DND-41 (cell line): ENCODE measurements at regions not wholly inside any gene's neighbourhood (a gene's known extent, or its start where the extent isn't known, plus 50 kb on each side); places are given as distances from the start of the nearest gene placed in this dataset.

Experiments used
- ATAC-seq: fragments of 200-7000 bp; cut with Tn5 transposase; 3 replicates; pipeline ENCODE4 v1.9.1; 2021; ENCODE audit warnings: low read depth; ENCODE audit not compliant: insufficient read depth
- DNase-seq: peaks from one replicate; pipeline ENCODE4 v3.0.0-alpha.2; 2020
- H2AFZ ChIP-seq: 2 replicates; pipeline ENCODE4 v1.6.0; 2012; ENCODE audit warnings: low read depth, low read length
- H3K27ac ChIP-seq: 2 replicates; pipeline ENCODE4 v1.5.1; 2012; ENCODE audit warnings: low read length, inconsistent platforms
- H3K27me3 ChIP-seq: fragments of 200-600 bp; sonication (generic); 2 replicates; pipeline ENCODE4 v1.6.0; 2012; ENCODE audit warnings: low read length, mild to moderate bottlenecking, inconsistent platforms; ENCODE audit not compliant: insufficient read depth, poor library complexity
- H3K36me3 ChIP-seq: 2 replicates; pipeline ENCODE4 v1.5.1; 2012; ENCODE audit warnings: low read length, inconsistent platforms; ENCODE audit not compliant: insufficient read depth
- H3K4me1 ChIP-seq: 2 replicates; pipeline ENCODE4 v1.5.1; 2012; ENCODE audit warnings: mild to moderate bottlenecking, low read length; ENCODE audit not compliant: insufficient read depth
- H3K4me2 ChIP-seq: 2 replicates; pipeline ENCODE4 v1.6.0; 2012; ENCODE audit warnings: mild to moderate bottlenecking, moderate library complexity, low read length, inconsistent platforms; ENCODE audit not compliant: insufficient read depth
- H3K4me3 ChIP-seq, 2 experiments: fragments of 200-600 bp in 1 of 2; shearing (Covaris generic) in 1 of 2; 2 replicates each; pipeline ENCODE4 v1.5.1; 2012 to 2016; ENCODE audit warnings: inconsistent platforms in 2 of 2, low read length in 2 of 2, mild to moderate bottlenecking in 2 of 2, low read depth in 1 of 2, moderate library complexity in 1 of 2
- H3K79me2 ChIP-seq: 2 replicates; pipeline ENCODE4 v1.6.0; 2012; ENCODE audit warnings: low read length, inconsistent platforms; ENCODE audit not compliant: insufficient read depth
- H3K9ac ChIP-seq: 2 replicates; pipeline ENCODE4 v1.6.0; 2012; ENCODE audit warnings: low read depth, mild to moderate bottlenecking, inconsistent platforms, low read length, moderate library complexity
- H3K9me3 ChIP-seq: 2 replicates; pipeline ENCODE4 v1.5.1; 2012; ENCODE audit warnings: low read length, moderate library complexity, mild to moderate bottlenecking, inconsistent platforms; ENCODE audit not compliant: insufficient read depth, severe bottlenecking
- H4K20me1 ChIP-seq: 2 replicates; pipeline ENCODE4 v1.6.0; 2012; ENCODE audit warnings: low read length; ENCODE audit not compliant: insufficient read depth
- CTCF ChIP-seq: IDR thresholded peaks from 2 replicates; pipeline ENCODE4 v1.5.1; 2012; ENCODE audit warnings: borderline replicate concordance, low read length, moderate library complexity, mild to moderate bottlenecking; ENCODE audit not compliant: poor library complexity, severe bottlenecking; ENCODE audit errors: extremely low read depth
- EZH2 ChIP-seq: IDR thresholded peaks from 3 replicates; pipeline ENCODE4 v1.6.1; 2012; ENCODE audit warnings: borderline replicate concordance, low read depth, mild to moderate bottlenecking, moderate library complexity, low read length, inconsistent platforms; ENCODE audit not compliant: severe bottlenecking

GRCh38 chr4:62408454-62408853, 1208.3 kb downstream of the ADGRL3 start:
- no peak for ATAC-seq
- H3K9me3 ChIP-seq: no peaks in the 10 kb centered on the region
- no peak for TF ChIP-seq EZH2
- TF ChIP-seq CTCF: no peak
- no peak for DNase-seq
- no peak overlapping the region for H2AFZ ChIP-seq
- no peaks in the 10 kb centered on the region for H3K36me3 ChIP-seq
- H3K9ac ChIP-seq: no peak overlapping the region
- no peaks in the 10 kb centered on the region for H3K4me1 ChIP-seq
- H3K79me2 ChIP-seq: no peaks in the 10 kb centered on the region
- H4K20me1 ChIP-seq: no peaks in the 10 kb centered on the region
- no peaks in the 10 kb centered on the region for H3K27me3 ChIP-seq
- H3K27ac ChIP-seq: no peak overlapping the region
- H3K4me2 ChIP-seq: no peak overlapping the region
- no peak overlapping the region for H3K4me3 ChIP-seq

- no peaks in the 10 kb centered on the region for H3K9me3 ChIP-seq
- no peak for ATAC-seq
Measured at GRCh38 chr4:62407534-62407933, 1207.4 kb downstream of the ADGRL3 start.

GRCh38 chr4:62402088-62402806, 1202.1 kb downstream of the ADGRL3 start:
- no peaks in the 10 kb centered on the region for H4K20me1 ChIP-seq
- no peaks in the 10 kb centered on the region for H3K27me3 ChIP-seq
- no peak overlapping the region for H3K4me3 ChIP-seq
- H3K9ac ChIP-seq: no peak overlapping the region
- no peak overlapping the region for H2AFZ ChIP-seq
- ATAC-seq (no peak), DNase-seq (no peak)
- no peaks in the 10 kb centered on the region for H3K36me3 ChIP-seq
- no peaks in the 10 kb centered on the region for H3K79me2 ChIP-seq
- H3K4me1 ChIP-seq: no peaks in the 10 kb centered on the region
- H3K9me3 ChIP-seq: no peaks in the 10 kb centered on the region
- no peak overlapping the region for H3K27ac ChIP-seq
- no peak overlapping the region for H3K4me2 ChIP-seq
- TF ChIP-seq EZH2 (no peak), CTCF (no peak)

More at GRCh38 chr4:62407534-62407933, 1207.4 kb downstream of the ADGRL3 start:
- Histone ChIP-seq H3K9ac (no peak overlapping the region), H3K4me1 (no peaks in the 10 kb centered on the region), H3K27me3 (no peaks in the 10 kb centered on the region), H3K4me2 (no peak overlapping the region), H3K4me3 (no peak overlapping the region), H2AFZ (no peak overlapping the region), H4K20me1 (no peaks in the 10 kb centered on the region), H3K27ac (no peak overlapping the region), H3K36me3 (no peaks in the 10 kb centered on the region), H3K79me2 (no peaks in the 10 kb centered on the region)
- DNase-seq: no peak
- TF ChIP-seq CTCF (no peak), EZH2 (no peak)
